ENCODE measurements at regions not wholly inside any gene's neighbourhood (a gene's known extent, or its start where the extent isn't known, plus 50 kb on each side); places are given as distances from the start of the nearest gene placed in this dataset.

DNA sequence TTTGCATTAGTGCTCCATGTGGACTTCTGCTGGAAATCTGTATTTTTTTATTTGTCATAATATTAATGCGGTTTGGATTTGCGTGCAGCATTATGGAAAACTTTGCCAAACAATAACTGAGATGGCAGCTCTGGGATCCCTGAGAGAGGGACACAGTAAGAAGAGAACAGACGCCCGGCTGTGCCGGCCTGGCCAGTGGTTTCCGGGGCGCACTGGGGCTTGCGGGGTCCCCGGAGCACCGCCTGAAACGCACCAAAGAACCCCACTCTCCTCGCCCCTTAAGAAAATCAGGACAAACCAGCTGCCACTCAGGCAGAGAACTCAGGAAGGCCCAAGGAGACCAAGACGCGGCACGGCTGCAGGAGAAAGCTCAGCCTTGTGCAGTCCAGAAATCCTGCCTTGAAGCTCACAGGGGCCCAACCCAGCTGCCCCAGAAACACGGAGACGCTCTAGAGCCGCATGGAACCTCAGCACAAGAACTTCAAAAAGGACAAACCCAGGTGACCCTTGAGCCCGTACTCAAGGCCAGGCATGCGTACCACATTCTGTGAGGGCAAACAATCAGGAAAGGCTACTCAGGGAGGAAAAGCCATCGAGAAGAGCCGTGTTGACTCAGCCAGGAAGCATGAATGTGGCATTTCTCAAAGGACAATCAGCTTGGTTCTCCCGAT, 226.5 kb upstream of the CDYL start:
- no peak for TF ChIP-seq EZH2 (IDR thresholded peaks at IDR 0.05; ENCODE audit: borderline replicate concordance, low read length)
- TF ChIP-seq, protein P1, sequence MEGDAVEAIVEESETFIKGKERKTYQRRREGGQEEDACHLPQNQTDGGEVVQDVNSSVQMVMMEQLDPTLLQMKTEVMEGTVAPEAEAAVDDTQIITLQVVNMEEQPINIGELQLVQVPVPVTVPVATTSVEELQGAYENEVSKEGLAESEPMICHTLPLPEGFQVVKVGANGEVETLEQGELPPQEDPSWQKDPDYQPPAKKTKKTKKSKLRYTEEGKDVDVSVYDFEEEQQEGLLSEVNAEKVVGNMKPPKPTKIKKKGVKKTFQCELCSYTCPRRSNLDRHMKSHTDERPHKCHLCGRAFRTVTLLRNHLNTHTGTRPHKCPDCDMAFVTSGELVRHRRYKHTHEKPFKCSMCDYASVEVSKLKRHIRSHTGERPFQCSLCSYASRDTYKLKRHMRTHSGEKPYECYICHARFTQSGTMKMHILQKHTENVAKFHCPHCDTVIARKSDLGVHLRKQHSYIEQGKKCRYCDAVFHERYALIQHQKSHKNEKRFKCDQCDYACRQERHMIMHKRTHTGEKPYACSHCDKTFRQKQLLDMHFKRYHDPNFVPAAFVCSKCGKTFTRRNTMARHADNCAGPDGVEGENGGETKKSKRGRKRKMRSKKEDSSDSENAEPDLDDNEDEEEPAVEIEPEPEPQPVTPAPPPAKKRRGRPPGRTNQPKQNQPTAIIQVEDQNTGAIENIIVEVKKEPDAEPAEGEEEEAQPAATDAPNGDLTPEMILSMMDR (IDR thresholded peaks at IDR 0.05; ENCODE audit: low read length): no peak

All from OCI-LY1 (cell line).